Activated naive CD8-positive, alpha-beta T cell treated with anti-CD3 and anti-CD28 coated beads for 36 hours (primary cell): ENCODE measurements at regions not wholly inside any gene's neighbourhood (a gene's known extent, or its start where the extent isn't known, plus 50 kb on each side); places are given as distances from the start of the nearest gene placed in this dataset.

Experiments
- DNase-seq: peaks from one replicate; pipeline ENCODE4 v3.0.0; 2021
- H3K27ac Mint-ChIP-seq: one replicate; pipeline ENCODE4 v1.8.0; 2022; ENCODE audit warnings: mild to moderate bottlenecking, moderate library complexity, mixed read lengths
- H3K27me3 Mint-ChIP-seq: one replicate; pipeline ENCODE4 v1.8.0; 2022; ENCODE audit warnings: mild to moderate bottlenecking, mixed read lengths
- H3K36me3 Mint-ChIP-seq: one replicate; pipeline ENCODE4 v1.8.0; 2021; ENCODE audit warnings: mild to moderate bottlenecking, mixed read lengths
- H3K4me1 Mint-ChIP-seq: one replicate; pipeline ENCODE4 v1.8.0; 2021; ENCODE audit warnings: mixed read lengths
- H3K4me3 Mint-ChIP-seq: one replicate; pipeline ENCODE4 v1.8.0; 2022; ENCODE audit warnings: mild to moderate bottlenecking, moderate library complexity, mixed read lengths
- H3K9me3 Mint-ChIP-seq: one replicate; pipeline ENCODE4 v1.8.0; 2022; ENCODE audit warnings: mixed read lengths

GRCh38 chr2:15733867-15734673 is 142.4 kb downstream of the DDX1 start:
- Mint-ChIP-seq H3K27me3 (peaks cover 6% of the 10 kb centered on the region), H3K4me1 (no peaks in the 10 kb centered on the region), H3K36me3 (no peaks in the 10 kb centered on the region), H3K4me3 (no peak overlapping the region), H3K27ac (no peak overlapping the region), H3K9me3 (no peaks in the 10 kb centered on the region)
- no peak for DNase-seq

DNA sequence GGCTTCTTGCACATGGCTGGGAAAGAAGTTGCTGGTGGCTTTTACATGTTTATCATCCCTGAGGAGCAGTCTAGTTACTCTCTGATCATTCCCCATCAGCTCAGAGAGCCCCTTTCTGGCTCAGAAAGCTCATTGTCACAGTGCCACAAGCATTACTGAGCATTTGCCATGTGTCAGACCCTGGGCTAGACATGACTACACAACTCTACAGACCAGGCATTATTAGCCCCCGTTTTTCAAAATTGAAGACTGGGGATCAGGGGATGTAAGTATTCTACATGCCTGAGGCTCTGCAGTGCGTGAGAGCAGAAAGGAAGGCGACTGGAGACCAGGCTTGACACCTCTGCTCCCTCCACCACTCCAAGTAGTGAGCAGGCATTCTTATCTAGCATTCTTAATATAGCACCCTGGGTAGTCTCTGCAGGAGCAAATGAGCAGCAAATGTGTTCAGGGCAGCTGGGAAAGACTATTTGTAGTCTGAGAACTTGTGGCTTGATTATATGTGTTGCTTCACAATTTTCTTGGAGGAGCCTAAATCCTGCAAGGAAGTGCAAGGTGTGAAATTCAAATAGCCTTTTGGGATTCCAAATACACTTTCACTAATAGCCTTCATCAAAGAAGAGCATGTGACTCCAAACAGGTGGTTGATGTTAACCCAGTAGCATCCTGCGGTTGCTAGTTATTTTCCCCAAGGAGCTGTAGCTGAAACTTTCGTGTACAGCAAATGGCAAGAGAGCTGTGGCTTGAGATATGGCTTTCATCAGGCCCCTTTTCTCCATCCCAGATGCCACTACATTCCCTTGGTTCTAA is 143.2 kb downstream of the DDX1 start:
- no peak overlapping the region for H3K27ac Mint-ChIP-seq
- no peak for DNase-seq
- no peaks in the 10 kb centered on the region for H3K9me3 Mint-ChIP-seq
- H3K4me1 Mint-ChIP-seq, result no peaks in the 10 kb centered on the region
- H3K36me3 Mint-ChIP-seq, result no peaks in the 10 kb centered on the region
- H3K27me3 Mint-ChIP-seq, result peaks cover 4% of the 10 kb centered on the region
- H3K4me3 Mint-ChIP-seq, result no peak overlapping the region

GRCh38 chr2:15735484-15736326 is 144.0 kb downstream of the DDX1 start:
- no peak for DNase-seq
- Mint-ChIP-seq H3K27ac (no peak overlapping the region), H3K36me3 (no peaks in the 10 kb centered on the region), H3K4me1 (no peaks in the 10 kb centered on the region), H3K9me3 (no peaks in the 10 kb centered on the region), H3K4me3 (no peak overlapping the region), H3K27me3 (peaks cover 3% of the 10 kb centered on the region)

DNA sequence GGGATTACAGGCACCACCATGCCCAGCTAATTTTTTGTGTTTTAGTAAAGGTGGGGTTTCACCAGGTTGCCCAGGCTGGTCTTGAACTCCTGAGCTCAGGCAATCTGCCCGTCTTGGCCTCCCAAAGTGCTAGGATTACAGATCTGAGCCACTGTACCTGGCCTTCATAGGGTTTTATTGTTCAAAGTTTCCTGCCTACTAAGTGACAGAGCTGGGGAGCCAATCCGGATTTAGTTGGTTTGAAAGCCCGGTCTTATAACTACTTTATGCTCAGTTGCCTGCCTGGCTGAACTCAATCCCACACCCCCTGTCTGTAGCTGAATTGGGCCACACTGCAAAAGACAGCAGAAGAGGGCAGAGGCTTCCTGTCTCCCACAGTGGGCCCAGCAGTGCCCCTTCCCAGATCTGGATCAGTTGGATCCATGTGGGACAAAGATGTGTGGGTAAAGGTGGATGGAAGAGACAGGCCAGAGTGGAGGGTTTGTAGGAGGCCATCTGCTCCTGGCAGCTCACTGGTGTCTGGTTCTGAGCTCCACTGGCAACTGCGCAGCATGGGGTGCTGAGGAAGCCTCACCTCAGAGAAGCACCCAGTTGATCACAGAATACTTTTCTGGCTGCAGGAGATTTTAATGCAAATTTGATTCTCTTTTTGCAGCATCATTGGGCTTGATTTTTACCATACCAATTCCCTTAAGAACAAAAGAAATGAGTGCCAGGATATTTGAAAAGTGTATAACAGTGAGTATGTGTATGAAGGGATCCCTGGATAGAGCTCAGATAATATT is 144.9 kb downstream of the DDX1 start:
- Mint-ChIP-seq H3K4me3 (no peak overlapping the region), H3K36me3 (no peaks in the 10 kb centered on the region), H3K27me3 (peaks cover 5% of the 10 kb centered on the region), H3K27ac (no peak overlapping the region), H3K9me3 (peaks cover under 1% of the 10 kb centered on the region), H3K4me1 (no peaks in the 10 kb centered on the region)
- DNase-seq, result no peak

DNA sequence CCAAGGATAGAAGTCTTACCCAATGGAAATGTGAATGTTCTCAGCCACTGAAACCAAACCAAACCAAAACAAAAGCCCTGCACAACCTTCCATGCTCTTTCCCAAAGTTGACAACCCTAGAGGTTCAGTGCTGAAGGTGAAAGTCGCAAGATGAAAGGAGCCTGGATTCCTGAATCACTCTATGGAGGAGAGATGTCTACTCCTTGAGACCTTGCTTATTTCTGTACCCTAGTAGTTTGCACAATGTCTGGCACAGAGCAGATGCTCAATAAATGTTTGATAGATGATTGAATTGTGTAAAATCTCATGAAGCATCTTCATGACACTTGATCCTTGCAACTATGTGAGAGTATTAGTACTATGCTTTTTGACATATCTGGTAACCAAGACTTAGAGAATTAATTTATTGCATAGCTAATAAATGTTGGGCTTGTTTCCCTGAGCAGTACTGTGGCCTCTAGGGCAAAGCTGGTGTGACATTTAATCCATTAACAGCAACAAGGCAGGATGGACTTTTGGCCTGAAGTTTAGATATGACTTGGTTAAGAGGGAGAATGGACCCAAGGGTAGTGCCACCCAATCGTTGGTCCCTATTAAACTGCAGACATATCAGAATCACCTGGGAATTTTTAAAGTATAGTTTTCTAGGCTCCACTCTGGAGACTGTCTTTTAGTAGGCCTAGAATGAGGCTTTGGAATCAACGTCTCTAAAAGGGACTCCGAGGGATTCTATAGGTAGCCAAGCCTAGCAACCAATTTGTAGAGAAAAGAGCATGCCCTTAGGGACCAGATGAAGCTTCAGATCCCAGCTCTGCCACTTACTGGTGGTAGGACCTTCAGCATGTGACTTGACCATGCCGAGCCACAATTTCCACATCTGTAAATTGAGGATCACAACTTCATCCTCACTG is 145.9 kb downstream of the DDX1 start:
- Mint-ChIP-seq H3K27me3 (peaks cover 7% of the 10 kb centered on the region), H3K9me3 (peaks cover 2% of the 10 kb centered on the region), H3K36me3 (no peaks in the 10 kb centered on the region), H3K27ac (no peak overlapping the region), H3K4me3 (no peak overlapping the region), H3K4me1 (no peaks in the 10 kb centered on the region)
- no peak for DNase-seq

- Mint-ChIP-seq H3K27me3 (peaks cover 12% of the 10 kb centered on the region), H3K4me1 (no peaks in the 10 kb centered on the region), H3K9me3 (peaks cover 2% of the 10 kb centered on the region), H3K36me3 (no peaks in the 10 kb centered on the region), H3K27ac (no peak overlapping the region), H3K4me3 (no peak overlapping the region)
- no peak for DNase-seq
Observed at GRCh38 chr2:15738225-15738546, 146.5 kb downstream of the DDX1 start.

- Mint-ChIP-seq H3K27me3 (peaks cover 16% of the 10 kb centered on the region), H3K4me3 (no peak overlapping the region), H3K27ac (no peak overlapping the region), H3K4me1 (no peaks in the 10 kb centered on the region), H3K36me3 (no peaks in the 10 kb centered on the region), H3K9me3 (peaks cover 2% of the 10 kb centered on the region)
- no peak for DNase-seq
Observed at GRCh38 chr2:15738943-15739342, 147.3 kb downstream of the DDX1 start.

DNA sequence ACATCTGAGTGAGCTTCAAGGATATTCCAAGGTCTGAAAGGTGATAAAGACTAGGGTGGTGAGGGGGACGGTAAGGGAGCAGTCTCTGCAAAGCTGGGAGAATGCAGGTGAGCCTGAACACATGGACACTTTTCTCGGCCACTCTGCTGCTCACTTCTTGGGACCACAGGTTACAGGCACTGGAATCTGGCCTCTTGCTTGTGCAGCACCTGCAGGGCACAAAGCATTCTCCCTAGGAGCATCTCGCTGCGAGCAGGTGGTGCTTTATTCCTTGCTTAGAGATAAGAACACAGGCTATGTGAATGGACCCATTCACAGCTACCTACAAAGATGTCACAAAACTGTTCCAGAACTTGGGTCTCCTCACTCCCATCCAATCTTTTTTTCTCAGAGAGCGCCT is 153.2 kb downstream of the DDX1 start:
- H3K9me3 Mint-ChIP-seq, result peaks cover 2% of the 10 kb centered on the region

GRCh38 chr2:15745350-15745749 is 153.7 kb downstream of the DDX1 start:
- no peak overlapping the region for H3K27ac Mint-ChIP-seq
- no peaks in the 10 kb centered on the region for H3K4me1 Mint-ChIP-seq
- H3K36me3 Mint-ChIP-seq, result no peaks in the 10 kb centered on the region
- no peak for DNase-seq
- H3K27me3 Mint-ChIP-seq, result peaks cover 16% of the 10 kb centered on the region
- H3K9me3 Mint-ChIP-seq, result peaks cover 2% of the 10 kb centered on the region
- H3K4me3 Mint-ChIP-seq, result no peak overlapping the region

More for the DNA sequence above, 153.2 kb downstream of the DDX1 start:
- Mint-ChIP-seq H3K27me3 (peaks cover 16% of the 10 kb centered on the region), H3K36me3 (no peaks in the 10 kb centered on the region), H3K27ac (no peak overlapping the region), H3K4me1 (no peaks in the 10 kb centered on the region), H3K4me3 (no peak overlapping the region)
- DNase-seq, result no peak

- H3K9me3 Mint-ChIP-seq, result peaks cover 2% of the 10 kb centered on the region
- no peak overlapping the region for H3K27ac Mint-ChIP-seq
- no peak overlapping the region for H3K4me3 Mint-ChIP-seq
- H3K27me3 Mint-ChIP-seq, result peaks cover 16% of the 10 kb centered on the region
- H3K36me3 Mint-ChIP-seq, result no peaks in the 10 kb centered on the region
- no peaks in the 10 kb centered on the region for H3K4me1 Mint-ChIP-seq
- no peak for DNase-seq
Observed at GRCh38 chr2:15745907-15746702, 154.4 kb downstream of the DDX1 start.

DNA sequence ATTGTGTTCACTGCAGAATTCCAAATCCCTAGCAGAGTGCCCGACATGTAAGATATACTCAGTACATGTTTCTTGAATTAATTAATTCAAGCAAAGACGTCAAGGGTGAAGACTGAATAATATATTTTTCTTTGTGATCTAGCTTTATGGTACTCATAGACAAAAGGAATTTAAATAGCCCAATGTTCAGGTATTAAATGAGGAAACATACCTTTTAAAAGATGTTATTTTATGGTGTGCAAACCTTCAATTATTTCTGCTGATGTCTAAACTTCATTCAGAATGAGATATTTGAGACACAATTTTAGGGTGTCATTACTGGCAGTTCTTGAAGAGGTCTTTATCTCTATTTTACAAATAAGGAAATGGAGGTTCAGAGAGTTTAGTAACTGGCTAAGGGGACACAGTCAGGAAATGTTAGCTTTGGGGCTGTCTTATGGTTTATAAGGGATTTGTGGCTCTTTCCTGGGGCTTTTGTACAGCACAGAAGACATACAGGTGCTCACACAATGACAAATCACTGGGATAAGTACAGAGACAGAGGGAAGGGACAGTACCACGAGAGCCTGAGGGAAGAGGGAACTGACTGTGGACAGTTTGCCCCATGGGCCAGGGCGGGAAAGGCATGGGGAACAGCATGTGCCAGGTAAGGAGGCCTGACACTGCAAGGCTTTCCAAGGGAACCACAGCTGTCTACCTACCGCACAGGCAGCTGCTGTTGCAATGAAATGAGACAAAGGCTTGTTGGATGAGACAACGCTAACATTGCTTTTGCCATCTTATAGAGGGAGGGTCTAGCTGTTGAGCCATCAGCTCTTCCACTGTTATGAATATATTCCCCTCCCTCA is 155.3 kb downstream of the DDX1 start:
- no peaks in the 10 kb centered on the region for H3K4me1 Mint-ChIP-seq
- H3K27me3 Mint-ChIP-seq, result peaks cover 12% of the 10 kb centered on the region
- DNase-seq, result no peak
- no peaks in the 10 kb centered on the region for H3K36me3 Mint-ChIP-seq
- H3K9me3 Mint-ChIP-seq, result no peaks in the 10 kb centered on the region
- no peak overlapping the region for H3K27ac Mint-ChIP-seq
- H3K4me3 Mint-ChIP-seq, result no peak overlapping the region

- no peak for DNase-seq
- Mint-ChIP-seq H3K4me1 (no peaks in the 10 kb centered on the region), H3K36me3 (no peaks in the 10 kb centered on the region), H3K27me3 (peaks cover 11% of the 10 kb centered on the region), H3K9me3 (no peaks in the 10 kb centered on the region), H3K4me3 (no peak overlapping the region), H3K27ac (no peak overlapping the region)
Observed at GRCh38 chr2:15747603-15748471, 156.2 kb downstream of the DDX1 start.
